ENCODE measurements at regions not wholly inside any gene's neighbourhood (a gene's known extent, or its start where the extent isn't known, plus 50 kb on each side); places are given as distances from the start of the nearest gene placed in this dataset.

DNA sequence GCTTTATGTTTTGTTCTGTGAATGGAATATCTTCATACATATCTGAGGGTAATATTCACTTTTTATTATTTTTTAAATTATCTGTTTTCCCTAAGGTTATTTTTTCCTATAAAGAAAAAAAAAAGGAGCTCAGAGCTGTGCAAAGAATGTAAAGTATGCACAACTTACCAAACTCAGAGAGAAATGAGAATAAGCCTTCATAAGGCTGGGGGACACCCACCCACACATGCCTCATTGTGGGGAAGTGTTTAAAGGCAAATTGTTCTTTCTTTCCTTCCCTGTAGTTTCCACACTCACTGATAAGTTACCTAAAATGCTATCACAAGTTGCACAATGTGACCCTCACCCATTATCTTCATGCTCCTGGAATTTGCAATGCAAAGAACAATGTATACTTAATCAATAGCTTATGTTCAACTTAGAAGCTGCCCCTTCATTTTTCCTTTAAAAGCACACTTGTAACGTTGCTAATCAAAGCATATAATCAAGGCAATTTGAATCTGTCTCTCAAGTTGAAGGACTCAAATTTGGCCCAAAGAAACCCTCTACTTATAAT lies 108.1 kb downstream of the GNAT3 start:
- ChIA-PET POLR2A (no interaction called here), CTCF (interaction anchor here (0.6 to 1.7 kb wide), 2 partner anchors 11 to 18 kb away, joined by 3 to 5 read pairs; no protein-coding TSS in a partner anchor)
- no peak for DNase-seq (ENCODE audit: low read depth)
- no peak overlapping the region for H3K4me3 ChIP-seq (ENCODE audit: low read depth, low read length)
- TF ChIP-seq, protein P1, sequence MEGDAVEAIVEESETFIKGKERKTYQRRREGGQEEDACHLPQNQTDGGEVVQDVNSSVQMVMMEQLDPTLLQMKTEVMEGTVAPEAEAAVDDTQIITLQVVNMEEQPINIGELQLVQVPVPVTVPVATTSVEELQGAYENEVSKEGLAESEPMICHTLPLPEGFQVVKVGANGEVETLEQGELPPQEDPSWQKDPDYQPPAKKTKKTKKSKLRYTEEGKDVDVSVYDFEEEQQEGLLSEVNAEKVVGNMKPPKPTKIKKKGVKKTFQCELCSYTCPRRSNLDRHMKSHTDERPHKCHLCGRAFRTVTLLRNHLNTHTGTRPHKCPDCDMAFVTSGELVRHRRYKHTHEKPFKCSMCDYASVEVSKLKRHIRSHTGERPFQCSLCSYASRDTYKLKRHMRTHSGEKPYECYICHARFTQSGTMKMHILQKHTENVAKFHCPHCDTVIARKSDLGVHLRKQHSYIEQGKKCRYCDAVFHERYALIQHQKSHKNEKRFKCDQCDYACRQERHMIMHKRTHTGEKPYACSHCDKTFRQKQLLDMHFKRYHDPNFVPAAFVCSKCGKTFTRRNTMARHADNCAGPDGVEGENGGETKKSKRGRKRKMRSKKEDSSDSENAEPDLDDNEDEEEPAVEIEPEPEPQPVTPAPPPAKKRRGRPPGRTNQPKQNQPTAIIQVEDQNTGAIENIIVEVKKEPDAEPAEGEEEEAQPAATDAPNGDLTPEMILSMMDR (IDR thresholded peaks at IDR 0.05; ENCODE audit: insufficient read depth, low read depth, low read length): no peak
- H3K36me3 ChIP-seq (ENCODE audit: control insufficient read depth, insufficient read depth, low read length): no peaks in the 10 kb centered on the region
- H3K27me3 ChIP-seq (ENCODE audit: control insufficient read depth, insufficient read depth, low read length): no peaks in the 10 kb centered on the region

DNA sequence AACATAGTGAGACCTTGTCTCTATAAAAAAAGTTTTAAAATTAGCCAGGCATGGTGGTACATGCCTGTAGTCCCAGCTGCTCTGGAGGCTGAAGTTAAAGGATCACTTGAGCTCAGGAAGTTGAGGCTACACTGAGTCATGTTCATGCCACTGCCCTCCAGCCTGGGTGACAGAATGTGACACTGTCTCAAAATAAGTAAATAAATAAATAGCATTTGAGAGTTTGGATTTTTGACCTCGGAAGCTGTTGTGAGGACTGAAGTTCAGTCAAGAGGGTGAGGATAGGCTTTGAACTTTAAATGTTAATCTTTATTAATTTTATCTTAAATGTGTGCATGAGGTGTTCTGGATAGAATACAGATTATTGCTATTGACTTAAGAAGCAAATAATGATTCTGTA lies 110.2 kb downstream of the GNAT3 start:
- CTCF ChIA-PET: interaction anchor here (1.0 to 1.3 kb wide), 4 partner anchors 9 to 267 kb away, joined by 3 to 5 read pairs (median 4); partner anchors contain the start of gene GNAI1
- Histone ChIP-seq H3K36me3 (ENCODE audit: control insufficient read depth, insufficient read depth, low read length) (no peaks in the 10 kb centered on the region), H3K27me3 (ENCODE audit: control insufficient read depth, insufficient read depth, low read length) (no peaks in the 10 kb centered on the region), H3K4me3 (ENCODE audit: low read depth, low read length) (no peak overlapping the region)
- DNase-seq (ENCODE audit: low read depth): no peak
- POLR2A ChIA-PET: no interaction called here
- TF ChIP-seq, protein P1 (IDR thresholded peaks at IDR 0.05; ENCODE audit: insufficient read depth, low read depth, low read length): no peak

DNA sequence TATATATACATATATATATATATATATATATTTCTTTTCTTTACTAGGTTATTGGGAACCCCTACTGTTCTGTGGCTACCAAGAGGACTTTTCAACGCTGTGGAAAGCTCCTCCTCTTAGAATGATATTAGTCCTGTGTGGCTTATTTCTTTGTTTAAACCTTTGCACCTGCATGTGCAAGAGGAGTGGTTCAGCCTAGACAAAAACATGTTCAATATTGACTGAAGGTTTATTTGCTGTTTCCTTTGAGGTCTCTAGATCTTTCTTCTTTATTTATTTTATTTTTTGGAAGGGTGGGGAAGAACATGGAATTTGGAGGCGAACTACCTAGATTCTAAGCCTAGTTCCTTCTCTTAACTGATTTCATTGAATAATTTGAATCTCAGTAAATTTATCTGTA lies 118.1 kb downstream of the GNAT3 start:
- no peak overlapping the region for H3K4me3 ChIP-seq (ENCODE audit: low read depth, low read length)
- H3K27me3 ChIP-seq (ENCODE audit: control insufficient read depth, insufficient read depth, low read length): no peaks in the 10 kb centered on the region
- TF ChIP-seq, protein P1 (IDR thresholded peaks at IDR 0.05; ENCODE audit: insufficient read depth, low read depth, low read length): no peak
- CTCF ChIA-PET: interaction anchor here (0.6 to 3.6 kb wide), 6 partner anchors 11 to 334 kb away, joined by 3 to 35 read pairs (median 10); partner anchors contain the start of gene GNAI1
- H3K36me3 ChIP-seq (ENCODE audit: control insufficient read depth, insufficient read depth, low read length): no peaks in the 10 kb centered on the region
- POLR2A ChIA-PET: no interaction called here
- DNase-seq (ENCODE audit: low read depth): no peak

DNA sequence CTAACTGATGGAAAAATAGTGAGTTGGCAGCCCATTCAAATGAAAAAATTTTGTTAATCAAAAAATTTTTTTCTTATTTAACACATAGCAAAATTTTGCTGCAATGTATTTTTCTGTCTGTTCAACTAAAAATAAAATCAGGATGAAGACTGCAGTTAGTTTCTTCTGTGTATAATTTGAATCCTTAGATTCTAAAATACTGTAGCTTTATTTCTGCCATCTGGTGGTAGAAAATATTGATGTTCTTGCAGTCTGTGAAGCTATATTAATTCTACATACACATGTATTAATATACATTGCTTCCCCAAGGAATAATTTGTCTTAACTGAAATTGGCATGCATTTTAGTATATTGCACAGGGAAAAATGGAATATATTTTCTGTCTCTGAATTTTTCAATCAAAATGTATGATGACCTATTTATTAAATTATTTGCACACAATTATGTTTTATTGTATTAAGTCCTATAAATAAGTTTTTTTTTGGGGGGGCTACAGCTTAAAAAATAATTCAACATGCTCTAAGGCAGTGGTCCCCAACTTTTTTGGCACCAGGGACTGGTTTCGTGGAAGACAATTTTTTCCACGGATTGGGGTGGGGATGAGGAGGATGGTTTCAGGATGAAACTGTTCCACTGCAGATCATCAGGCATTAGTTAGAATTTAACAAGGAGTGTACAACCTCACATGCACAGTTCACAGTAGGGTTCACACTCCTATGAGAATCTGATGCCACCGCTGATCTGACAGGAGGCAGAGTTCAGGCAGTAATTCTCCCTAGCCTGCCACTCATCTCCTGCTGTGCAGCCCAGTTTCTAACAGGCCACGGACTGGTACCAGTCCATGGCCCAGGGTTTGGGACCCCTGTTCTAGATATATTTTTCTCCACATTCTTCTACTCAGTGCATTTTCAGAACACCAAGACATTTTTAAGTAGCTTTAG lies 119.4 kb downstream of the GNAT3 start:
- ChIA-PET POLR2A (interaction anchor here (0.5 to 0.6 kb wide), 2 partner anchors 241 to 915 kb away, joined by 3 read pairs; no protein-coding TSS in a partner anchor), CTCF (interaction anchor here (0.6 to 3.6 kb wide), 21 partner anchors 9 to 343 kb away, joined by 3 to 35 read pairs (median 4); partner anchors contain the start of gene GNAI1)
- Histone ChIP-seq H3K4me3 (ENCODE audit: low read depth, low read length) (no peak overlapping the region), H3K27me3 (ENCODE audit: control insufficient read depth, insufficient read depth, low read length) (no peaks in the 10 kb centered on the region), H3K36me3 (ENCODE audit: control insufficient read depth, insufficient read depth, low read length) (no peaks in the 10 kb centered on the region)
- TF ChIP-seq, protein P1 (IDR thresholded peaks at IDR 0.05; ENCODE audit: insufficient read depth, low read depth, low read length): peak; percentile 37; the same call in 1 of the 2 replicates
- no peak for DNase-seq (ENCODE audit: low read depth)

DNA sequence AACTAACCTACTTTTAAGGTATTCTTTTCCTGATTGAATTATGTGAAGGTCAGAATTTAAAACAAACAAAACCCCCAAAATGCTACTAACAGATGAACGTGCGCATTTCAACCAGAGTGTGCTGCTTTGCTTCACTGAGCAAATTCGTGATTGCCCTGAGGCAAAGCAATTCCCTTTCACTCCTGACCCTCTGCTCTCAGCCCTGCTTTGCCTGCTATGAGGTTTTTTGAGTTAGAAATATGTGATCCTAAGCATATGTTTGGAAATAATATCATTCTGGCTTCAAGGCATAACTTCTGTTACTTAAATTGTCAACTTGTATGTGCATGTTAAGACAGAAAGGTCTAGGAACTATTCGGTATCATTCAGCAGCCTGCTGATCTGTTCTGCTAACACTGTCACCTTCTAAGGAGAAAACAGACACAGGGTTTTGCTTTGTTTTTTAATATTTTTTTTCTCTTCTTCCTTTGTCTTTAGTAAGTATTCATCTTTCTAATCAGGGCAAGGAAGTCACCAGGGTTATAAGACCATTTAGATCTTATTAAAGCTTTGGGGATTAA lies 124.2 kb downstream of the GNAT3 start:
- POLR2A ChIA-PET: no interaction called here
- TF ChIP-seq, protein P1 (IDR thresholded peaks at IDR 0.05; ENCODE audit: insufficient read depth, low read depth, low read length): no peak
- CTCF ChIA-PET: interaction anchor here (1.1 kb wide), 1 partner anchor 253 kb away, joined by 3 read pairs; the partner anchor contains the start of gene GNAI1
- no peaks in the 10 kb centered on the region for H3K27me3 ChIP-seq (ENCODE audit: control insufficient read depth, insufficient read depth, low read length)
- no peak overlapping the region for H3K4me3 ChIP-seq (ENCODE audit: low read depth, low read length)
- H3K36me3 ChIP-seq (ENCODE audit: control insufficient read depth, insufficient read depth, low read length): no peaks in the 10 kb centered on the region
- no peak for DNase-seq (ENCODE audit: low read depth)

All from BJ (cell line).